ENCODE measurements at regions not wholly inside any gene's neighbourhood (a gene's known extent, or its start where the extent isn't known, plus 50 kb on each side); places are given as distances from the start of the nearest gene placed in this dataset.
A peak's percentile ranks its signal among the peaks of the same experiment; 100 is the strongest.
"Not testable (repeated sequence)": the region's sequence is repeated elsewhere in the genome, so short reads cannot be mapped to it uniquely, and the experiment has no call there.

- DNase-seq: no peak
These were observed 57.9 kb downstream of the GPR101 start for GRCh38 chrX:136975684-136976470.

GRCh38 chrX:136967966-136968365 lies 65.8 kb downstream of the GPR101 start:
- DNase-seq: no peak

- DNase-seq: no peak
These were observed 69.8 kb downstream of the GPR101 start for GRCh38 chrX:136963973-136964372.

DNA sequence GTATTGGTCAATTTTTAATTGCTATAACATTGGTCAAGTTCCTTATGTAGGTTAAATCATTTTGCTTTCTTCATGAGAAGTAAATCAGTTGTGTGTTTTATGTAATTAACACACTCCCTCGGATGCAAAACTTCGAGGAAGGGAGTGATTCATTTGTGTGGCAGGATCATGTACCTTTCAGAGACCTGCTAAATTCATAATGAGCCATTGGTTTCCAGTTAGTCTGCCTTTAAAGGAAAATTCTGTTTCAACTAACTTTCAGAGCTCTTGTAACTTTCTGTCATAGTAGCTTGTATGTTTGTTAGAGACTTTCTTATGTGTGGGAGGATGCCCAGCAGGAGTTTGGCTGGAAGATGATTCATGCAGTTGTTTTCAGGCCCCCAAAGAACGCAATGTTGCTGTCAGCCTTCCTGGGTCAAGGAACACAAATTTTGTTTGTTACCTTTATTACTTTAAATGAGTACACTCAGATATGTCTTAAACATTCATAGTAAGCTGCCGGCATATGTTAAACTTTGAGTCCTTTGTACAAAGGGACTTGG lies 72.1 kb downstream of the GPR101 start:
- no peak for DNase-seq

DNA sequence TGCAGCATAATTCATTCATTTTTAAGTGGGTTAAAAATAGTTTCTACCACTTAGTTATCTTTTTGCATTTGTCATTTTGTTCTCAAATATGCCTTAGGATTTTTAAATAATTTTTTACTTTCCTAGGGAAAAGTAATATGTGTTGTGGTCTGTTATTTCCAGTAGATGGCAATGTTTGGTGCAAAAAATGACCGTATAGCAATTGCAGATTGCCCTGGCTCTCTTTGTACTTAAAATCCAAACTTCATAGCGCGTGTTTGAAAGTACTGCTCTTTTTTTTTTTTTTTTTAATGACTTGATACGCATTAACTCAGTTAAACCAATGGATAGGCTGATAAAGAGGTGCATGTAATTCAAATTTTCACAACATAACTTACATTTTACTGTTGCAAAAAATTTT lies 74.4 kb upstream of the RBMX start:
- no peak for DNase-seq

DNA sequence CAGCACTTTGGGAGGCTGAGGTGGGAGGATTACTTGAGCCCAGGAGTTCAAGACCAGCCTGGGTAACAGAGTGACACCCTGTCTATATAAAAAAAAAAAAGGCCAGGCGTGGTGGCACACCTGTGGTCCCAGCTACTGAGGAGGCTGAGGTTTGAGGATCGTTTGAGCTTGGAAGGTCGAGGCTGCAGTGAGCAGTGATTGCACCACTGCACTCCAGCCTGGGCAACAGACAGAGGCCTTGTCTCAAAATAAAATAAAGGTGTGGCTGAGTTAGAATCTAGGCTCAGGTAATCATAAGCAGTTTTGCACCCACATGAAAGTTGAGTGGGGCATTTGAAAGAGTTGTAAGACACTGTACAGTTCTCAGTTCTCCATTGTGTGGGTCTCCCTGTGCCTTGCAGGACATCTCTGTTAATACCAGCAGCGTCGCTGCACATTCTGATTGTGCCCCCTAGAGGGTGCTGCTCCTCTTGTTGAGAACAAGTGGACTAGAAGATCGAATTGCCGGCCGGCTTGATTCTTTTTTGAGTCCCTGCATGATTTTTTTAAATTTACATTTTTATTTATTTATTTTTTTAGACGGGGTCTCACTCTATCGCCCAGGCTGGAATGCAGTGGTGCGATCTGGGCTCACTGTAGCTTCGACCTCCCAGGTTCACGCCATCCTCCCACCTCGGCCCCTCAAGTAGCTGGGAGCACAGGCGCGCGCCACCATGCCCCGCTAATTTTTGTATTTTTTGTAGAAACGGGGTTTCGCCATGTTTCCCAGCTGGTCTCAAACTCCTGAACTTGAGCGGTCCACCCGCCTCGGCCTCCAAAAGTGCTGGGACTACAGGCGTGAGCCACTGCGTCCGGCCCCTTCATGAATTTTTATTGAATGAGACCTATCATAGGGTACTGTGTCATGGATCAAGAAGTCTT lies 73.6 kb upstream of the RBMX start:
- DNase-seq: peak; percentile 45

DNA sequence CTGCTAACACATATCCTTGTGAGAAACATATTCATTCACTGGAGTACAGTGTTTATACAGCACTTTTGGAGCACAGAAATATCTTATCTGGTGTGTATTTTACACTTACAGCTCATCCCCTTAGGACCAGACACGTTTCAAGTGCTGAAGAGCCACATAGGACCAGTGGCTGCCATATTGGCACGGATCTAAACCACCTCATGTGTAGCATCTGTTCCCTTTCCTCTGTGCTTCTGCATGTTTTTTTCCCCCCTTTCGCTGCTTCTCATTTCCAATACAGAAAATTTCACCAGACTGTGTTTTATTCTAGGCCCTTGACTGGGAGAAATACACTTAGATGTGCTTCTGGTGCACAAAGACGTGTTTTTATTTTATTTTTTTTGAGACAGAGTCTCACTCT lies 69.7 kb upstream of the RBMX start:
- no peak for DNase-seq

- DNase-seq: no peak
These were observed 61.1 kb upstream of the RBMX start for GRCh38 chrX:136941396-136942337.

DNA sequence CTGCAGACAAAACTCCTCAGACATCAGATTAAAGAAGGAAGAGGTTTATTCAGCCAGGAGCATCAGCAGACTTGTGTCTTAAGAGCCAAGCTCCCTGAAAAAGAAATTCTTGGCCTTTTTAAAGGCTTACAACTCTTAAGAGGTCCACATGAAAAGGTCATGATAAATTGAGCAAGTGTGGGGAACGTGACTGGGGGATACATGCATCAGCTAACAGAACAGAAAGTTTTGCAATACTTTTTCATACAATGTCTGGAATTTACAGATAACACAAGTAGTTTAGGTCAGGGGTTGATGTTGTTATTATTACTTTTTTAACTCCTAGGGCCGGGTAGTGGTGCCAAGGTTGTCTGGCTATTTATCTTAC lies 55.6 kb upstream of the RBMX start:
- DNase-seq: no peak

- DNase-seq: not testable (repeated sequence)
These were observed 55.1 kb upstream of the RBMX start for GRCh38 chrX:136935533-136936182.

DNA sequence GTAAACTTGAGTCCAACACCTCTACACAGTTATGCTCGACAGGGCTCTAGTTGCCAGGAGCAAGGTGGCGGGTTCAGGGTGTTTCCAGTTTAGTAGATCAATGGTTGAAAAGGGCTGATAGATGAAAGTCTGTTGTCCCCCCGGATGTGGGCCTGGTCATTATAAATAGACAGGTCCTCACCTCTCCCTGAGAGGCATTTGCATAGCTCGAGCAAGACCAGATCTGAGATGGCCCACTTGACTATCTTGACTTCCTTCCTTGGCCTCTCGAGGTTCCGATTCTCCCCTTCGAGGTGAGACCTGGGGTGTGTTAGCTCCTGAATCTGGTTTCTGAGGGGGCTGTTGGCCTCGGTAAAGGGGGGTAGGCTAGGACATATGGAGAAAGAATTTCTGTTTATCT lies 54.1 kb upstream of the RBMX start:
- not testable (repeated sequence) for DNase-seq

DNA sequence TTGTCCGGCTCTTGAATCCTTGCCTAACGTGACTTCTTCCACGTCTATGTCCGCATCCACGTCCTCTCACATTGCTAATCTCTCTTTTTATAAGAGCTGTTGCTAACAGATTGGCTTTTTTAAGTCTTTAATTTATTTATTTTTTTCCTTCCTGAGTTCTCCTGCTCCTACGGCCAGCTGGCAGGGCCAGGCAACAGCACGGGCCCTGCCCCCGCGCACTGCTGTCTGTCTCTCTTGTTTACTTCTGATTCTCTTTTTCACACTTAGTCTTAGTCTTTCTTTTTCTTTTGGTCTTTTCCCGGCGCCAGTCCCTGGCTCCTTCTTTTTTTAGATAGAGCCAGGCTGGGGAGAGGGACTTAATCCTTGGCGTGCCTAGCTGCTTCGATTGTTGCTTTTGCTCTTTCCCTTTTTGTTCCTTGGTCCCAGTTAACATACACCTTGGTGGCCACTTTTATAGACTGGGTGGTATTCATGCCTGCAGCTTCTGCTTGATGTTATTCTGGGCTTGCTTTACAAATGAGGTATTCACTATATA lies 53.2 kb upstream of the RBMX start:
- DNase-seq: no peak

GRCh38 chrX:136931661-136932060 lies 51.1 kb upstream of the RBMX start:
- DNase-seq: no peak
